ENCODE measurements at regions not wholly inside any gene's neighbourhood (a gene's known extent, or its start where the extent isn't known, plus 50 kb on each side); places are given as distances from the start of the nearest gene placed in this dataset.
A peak's percentile ranks its signal among the peaks of the same experiment; 100 is the strongest.

- Histone ChIP-seq H3K4me3 (no peak overlapping the region), H3K9me2 (ENCODE audit: insufficient read depth) (no peaks in the 10 kb centered on the region), H2AFZ (no peak overlapping the region), H3K9me3 (ENCODE audit: insufficient read depth, low read depth) (no peaks in the 10 kb centered on the region), H3F3A (ENCODE audit: insufficient read depth, low read depth) (no peaks in the 10 kb centered on the region), H3K36me3 (ENCODE audit: low read depth) (no peaks in the 10 kb centered on the region), H3K4me2 (no peak overlapping the region), H3K4me1 (replicated peaks; ENCODE audit: insufficient read depth) (0 out of 2 replicates have a peak, but pooled peaks cover 4% of the 10 kb centered on the region), H4K20me1 (ENCODE audit: insufficient read depth) (no peaks in the 10 kb centered on the region; the same call in 1 of the 2 replicates), H3K27me3 (ENCODE audit: insufficient read depth, low read depth) (no peaks in the 10 kb centered on the region), H3K79me2 (ENCODE audit: low read depth) (no peaks in the 10 kb centered on the region), H3K27ac (peak overlapping the region; percentile 57)
- BruUV-seq (replicated peaks) = no TSS peak
- DNase-seq = no peak
- no peak for TF ChIP-seq CTCF (conservative IDR thresholded peaks at IDR 0.05)
- no peak for TF ChIP-seq EZH2 (IDR thresholded peaks at IDR 0.05; ENCODE audit: low read depth)
- ChIA-PET POLR2A (ENCODE audit: unreplicated experiment) (no interaction called here), CTCF (no interaction called here)
- intact Hi-C loops (cut with micrococcal nuclease; ENCODE audit: unreplicated experiment) = no loop called here
Measured at GRCh38 chr9:114733816-114734215, 51.8 kb upstream of the TEX48 start.

- no TSS peak for BruUV-seq (replicated peaks)
- DNase-seq = peak in 1 of 2 experiments; percentile 45
- no peaks in the 10 kb centered on the region for H3K79me2 ChIP-seq (ENCODE audit: low read depth)
- H3K9me3 ChIP-seq (ENCODE audit: insufficient read depth, low read depth) = no peaks in the 10 kb centered on the region
- ChIA-PET POLR2A (ENCODE audit: unreplicated experiment) (no interaction called here), CTCF (no interaction called here)
- H3K4me2 ChIP-seq = no peak overlapping the region
- no peaks in the 10 kb centered on the region for H3K36me3 ChIP-seq (ENCODE audit: low read depth)
- intact Hi-C loops (cut with micrococcal nuclease; ENCODE audit: unreplicated experiment) = no loop called here
- H3K27me3 ChIP-seq (ENCODE audit: insufficient read depth, low read depth) = no peaks in the 10 kb centered on the region
- H3K4me1 ChIP-seq (replicated peaks; ENCODE audit: insufficient read depth) = no peaks in the 10 kb centered on the region
- no peak overlapping the region for H3K4me3 ChIP-seq
- no peaks in the 10 kb centered on the region for H3F3A ChIP-seq (ENCODE audit: insufficient read depth, low read depth)
- H3K9me2 ChIP-seq (ENCODE audit: insufficient read depth) = no peaks in the 10 kb centered on the region
- no peaks in the 10 kb centered on the region for H4K20me1 ChIP-seq (ENCODE audit: insufficient read depth)
- TF ChIP-seq EZH2 (IDR thresholded peaks at IDR 0.05; ENCODE audit: low read depth) (no peak), CTCF (conservative IDR thresholded peaks at IDR 0.05) (no peak)
- H2AFZ ChIP-seq = no peak overlapping the region
- no peak overlapping the region for H3K27ac ChIP-seq
Measured at GRCh38 chr9:114732823-114733222, 50.8 kb upstream of the TEX48 start.

All from PC-9 (cell line).